Naive thymus-derived CD4-positive, alpha-beta T cell (primary cell): ENCODE measurements at regions not wholly inside any gene's neighbourhood (a gene's known extent, or its start where the extent isn't known, plus 50 kb on each side); places are given as distances from the start of the nearest gene placed in this dataset.

Experiments used
- ATAC-seq: fragments of 150-1000 bp; cut with Tn5 transposase; 2 replicates; pipeline ENCODE4 v1.10.0; 2021; ENCODE audit warnings: mild to moderate bottlenecking, moderate library complexity
- CTCF ChIA-PET: fragments of 350-600 bp; sonication (Branson Sonifier 250); formaldehyde crosslinking; loops from one replicate; lab custom pipeline; 2021; ENCODE audit warnings: antibody characterized with exemption; lab: Charles Lee
- POLR2A ChIA-PET: fragments of 350-600 bp; sonication (Branson Sonifier 250); formaldehyde crosslinking; loops from one replicate; lab custom pipeline; 2021; ENCODE audit warnings: antibody characterized with exemption, inconsistent platforms; lab: Charles Lee
- DNase-seq, 9 donors: peaks; one replicate each; pipeline versions ENCODE4 v3.0.0 to v3.0.0-alpha.2; 2020 to 2022; ENCODE audit warnings: mixed read lengths in 1 of 9
- H3K27ac ChIP-seq: one replicate; pipeline ENCODE4 v1.7.0; 2013; ENCODE audit warnings: mild to moderate bottlenecking, low read depth, low read length, moderate library complexity
- H3K27me3 ChIP-seq, 2 donors: one replicate each; pipeline ENCODE4 v1.7.0; 2013; ENCODE audit warnings: low read length in 2 of 2, mild to moderate bottlenecking in 2 of 2, moderate library complexity in 2 of 2; ENCODE audit not compliant: control insufficient read depth in 2 of 2, insufficient read depth in 2 of 2
- H3K36me3 ChIP-seq, 3 experiments: 1 replicate in 2 of 3; 2 replicates in 1 of 3; pipeline ENCODE4 v1.7.0; 2013; ENCODE audit warnings: low read length in 3 of 3, mild to moderate bottlenecking in 3 of 3, moderate library complexity in 1 of 3; ENCODE audit not compliant: insufficient read depth in 3 of 3, control insufficient read depth in 2 of 3
- H3K4me1 ChIP-seq, 2 donors: one replicate each; pipeline ENCODE4 v1.7.0; 2013; ENCODE audit warnings: low read length in 2 of 2, mild to moderate bottlenecking in 2 of 2, moderate library complexity in 1 of 2; ENCODE audit not compliant: control insufficient read depth in 2 of 2, insufficient read depth in 2 of 2
- H3K4me3 ChIP-seq: 2 replicates; pipeline ENCODE4 v1.7.0; 2013; ENCODE audit warnings: mild to moderate bottlenecking, low read length
- H3K9me3 ChIP-seq, 3 experiments: 1 replicate in 2 of 3; 2 replicates in 1 of 3; pipeline ENCODE4 v1.7.0; 2013; ENCODE audit warnings: low read length in 3 of 3; ENCODE audit not compliant: control insufficient read depth in 2 of 3
- H3K27ac Mint-ChIP-seq, 9 donors: one replicate each; pipeline ENCODE4 v1.8.0; 2020 to 2022; ENCODE audit warnings: mixed read lengths in 9 of 9, mild to moderate bottlenecking in 8 of 9, moderate library complexity in 5 of 9, inconsistent platforms in 2 of 9
- H3K27me3 Mint-ChIP-seq, 5 donors: one replicate each; pipeline ENCODE4 v1.8.0; 2021 to 2022; ENCODE audit warnings: mixed read lengths in 5 of 5, mild to moderate bottlenecking in 1 of 5
- H3K36me3 Mint-ChIP-seq, 5 donors: one replicate each; pipeline ENCODE4 v1.8.0; 2020 to 2022; ENCODE audit warnings: mixed read lengths in 5 of 5, mild to moderate bottlenecking in 3 of 5, inconsistent platforms in 1 of 5
- H3K4me1 Mint-ChIP-seq, 7 donors: one replicate each; pipeline ENCODE4 v1.8.0; 2020 to 2022; ENCODE audit warnings: mixed read lengths in 7 of 7, mild to moderate bottlenecking in 3 of 7, inconsistent platforms in 1 of 7
- H3K4me3 Mint-ChIP-seq, 10 donors: one replicate each; pipeline ENCODE4 v1.8.0; 2020 to 2022; ENCODE audit warnings: mild to moderate bottlenecking in 10 of 10, mixed read lengths in 10 of 10, moderate library complexity in 6 of 10, inconsistent platforms in 2 of 10
- H3K9me3 Mint-ChIP-seq, 11 donors: one replicate each; pipeline ENCODE4 v1.8.0; 2020 to 2022; ENCODE audit warnings: mixed read lengths in 11 of 11, mild to moderate bottlenecking in 4 of 11, inconsistent platforms in 1 of 11, moderate library complexity in 1 of 11
- intact Hi-C, 2 donors: fragments of 100-400 bp; cut with micrococcal nuclease; formaldehyde crosslinking; loops; one replicate each; pipeline ENCODE4 v1.15.1; 2023

GRCh38 chr17:62866471-62866870 lies 58.4 kb upstream of the MARCHF10 start:
- Mint-ChIP-seq H3K4me3 (no peak overlapping the region), H3K4me1 (no peaks in the 10 kb centered on the region), H3K27me3 (peaks cover 8 to 30% (median 17%) of the 10 kb centered on the region in 5 donors), H3K27ac (no peak overlapping the region), H3K9me3 (no peaks in the 10 kb centered on the region), H3K36me3 (no peaks in the 10 kb centered on the region)
- H3K27ac ChIP-seq, result no peak overlapping the region
- no peaks in the 10 kb centered on the region for H3K9me3 ChIP-seq
- intact Hi-C loops, result no loop called here
- no peak overlapping the region for H3K4me3 ChIP-seq
- ChIA-PET POLR2A (no interaction called here), CTCF (interaction anchor here (0.5 to 0.6 kb wide), 2 partner anchors 20 to 767 kb away, joined by 3 read pairs; no protein-coding TSS in a partner anchor)
- H3K4me1 ChIP-seq, result no peaks in the 10 kb centered on the region
- ATAC-seq (no peak), DNase-seq (no peak)
- H3K36me3 ChIP-seq, result no peaks in the 10 kb centered on the region
- H3K27me3 ChIP-seq, result no peaks in the 10 kb centered on the region

DNA sequence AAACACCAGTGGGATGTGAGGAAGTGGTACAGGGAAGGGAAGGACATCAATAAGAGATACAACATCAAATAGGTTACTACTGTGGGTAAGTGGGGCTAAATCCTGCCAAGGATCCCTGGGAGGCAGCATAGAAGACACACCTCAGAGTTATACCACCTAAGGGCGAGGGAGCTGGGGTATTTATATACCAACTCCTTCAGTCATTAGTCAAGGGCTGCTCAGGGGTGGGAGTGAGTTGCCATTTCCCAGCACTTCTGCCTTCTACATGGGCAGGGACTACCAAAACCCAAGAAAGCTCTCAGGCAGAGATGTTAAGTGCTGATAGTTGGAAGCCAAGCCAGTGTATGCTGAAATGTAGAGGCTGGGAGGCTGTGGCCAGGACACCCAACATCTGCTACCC lies 57.5 kb upstream of the MARCHF10 start:
- ChIA-PET POLR2A (no interaction called here), CTCF (no interaction called here)
- Mint-ChIP-seq H3K27ac (no peak overlapping the region), H3K36me3 (no peaks in the 10 kb centered on the region), H3K4me1 (no peaks in the 10 kb centered on the region), H3K4me3 (no peak overlapping the region), H3K27me3 (peaks cover 11 to 30% (median 21%) of the 10 kb centered on the region in 5 donors), H3K9me3 (no peaks in the 10 kb centered on the region)
- Histone ChIP-seq H3K27ac (no peak overlapping the region), H3K4me1 (no peaks in the 10 kb centered on the region), H3K9me3 (no peaks in the 10 kb centered on the region), H3K4me3 (no peak overlapping the region), H3K36me3 (no peaks in the 10 kb centered on the region), H3K27me3 (no peaks in the 10 kb centered on the region)
- intact Hi-C loops, result no loop called here
- DNase-seq, result no peak
- no peak for ATAC-seq

GRCh38 chr17:62862251-62862650 lies 54.1 kb upstream of the MARCHF10 start:
- DNase-seq (no peak), ATAC-seq (no peak)
- intact Hi-C loops, result no loop called here
- no peak overlapping the region for H3K4me3 Mint-ChIP-seq
- no peaks in the 10 kb centered on the region for H3K4me1 Mint-ChIP-seq
- H3K9me3 Mint-ChIP-seq, result no peaks in the 10 kb centered on the region
- no peaks in the 10 kb centered on the region for H3K27me3 ChIP-seq
- peaks cover 8 to 22% (median 15%) of the 10 kb centered on the region in 5 donors for H3K27me3 Mint-ChIP-seq
- CTCF ChIA-PET, result no interaction called here
- H3K36me3 Mint-ChIP-seq, result no peaks in the 10 kb centered on the region
- POLR2A ChIA-PET, result no interaction called here
- H3K4me1 ChIP-seq, result no peaks in the 10 kb centered on the region
- H3K9me3 ChIP-seq, result no peaks in the 10 kb centered on the region
- no peak overlapping the region for H3K4me3 ChIP-seq
- no peak overlapping the region for H3K27ac ChIP-seq
- no peaks in the 10 kb centered on the region for H3K36me3 ChIP-seq
- no peak overlapping the region for H3K27ac Mint-ChIP-seq

DNA sequence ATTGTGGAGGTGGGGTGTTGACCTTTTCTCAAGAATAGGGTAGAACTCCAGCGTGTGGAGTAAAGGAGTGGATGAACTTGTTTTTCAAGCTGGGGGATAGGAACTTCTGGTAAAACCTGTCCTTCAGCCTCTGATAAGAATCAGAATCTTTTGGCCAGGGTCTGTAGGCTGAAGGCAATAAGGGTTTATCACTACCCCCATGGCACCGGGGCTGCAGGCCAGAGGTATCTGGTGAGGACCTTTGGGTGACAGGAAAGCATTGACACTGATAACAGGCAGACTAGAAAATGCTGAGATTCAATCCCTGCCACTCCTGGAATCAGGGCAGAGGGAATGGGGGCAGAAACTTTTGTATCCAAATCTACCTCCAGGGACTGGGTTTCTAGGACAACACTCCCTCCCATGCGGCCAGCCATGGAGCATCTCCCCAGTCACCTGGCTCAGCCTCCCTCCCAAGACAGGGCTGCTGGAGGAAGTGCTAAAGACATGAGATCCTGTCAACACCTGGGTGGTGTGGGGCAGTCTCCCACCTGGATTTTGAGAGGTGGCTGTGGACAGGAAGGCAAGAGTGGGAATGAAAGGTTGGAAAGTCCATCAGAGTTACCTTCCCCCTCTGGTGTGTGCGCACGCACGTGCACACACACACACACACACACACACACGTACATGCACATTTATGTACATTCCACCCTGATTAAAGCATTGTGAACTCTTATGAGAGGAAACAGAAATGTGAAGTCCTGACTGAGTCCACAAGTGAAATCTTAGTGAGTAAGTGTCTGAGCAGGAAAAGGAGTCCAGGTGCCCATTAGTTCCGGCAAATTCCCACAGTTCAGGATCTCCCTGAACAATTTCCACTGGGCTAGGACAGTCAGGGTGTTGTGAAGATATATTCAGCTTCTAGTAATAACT lies 53.1 kb upstream of the MARCHF10 start:
- H3K9me3 ChIP-seq, result no peaks in the 10 kb centered on the region
- no peaks in the 10 kb centered on the region for H3K4me1 Mint-ChIP-seq
- no peaks in the 10 kb centered on the region for H3K9me3 Mint-ChIP-seq
- H3K27ac ChIP-seq, result no peak overlapping the region
- intact Hi-C loops, result no loop called here
- H3K4me1 ChIP-seq, result no peaks in the 10 kb centered on the region
- DNase-seq (no peak), ATAC-seq (no peak)
- H3K36me3 ChIP-seq, result no peaks in the 10 kb centered on the region
- ChIA-PET POLR2A (no interaction called here), CTCF (no interaction called here)
- no peaks in the 10 kb centered on the region for H3K27me3 ChIP-seq
- no peak overlapping the region for H3K4me3 ChIP-seq
- no peak overlapping the region for H3K27ac Mint-ChIP-seq
- H3K27me3 Mint-ChIP-seq, result peaks cover 8 to 14% (median 10%) of the 10 kb centered on the region in 5 donors
- H3K36me3 Mint-ChIP-seq, result no peaks in the 10 kb centered on the region
- H3K4me3 Mint-ChIP-seq, result no peak overlapping the region

- Mint-ChIP-seq H3K4me1 (no peaks in the 10 kb centered on the region), H3K36me3 (no peaks in the 10 kb centered on the region), H3K4me3 (no peak overlapping the region), H3K27me3 (peaks cover 8 to 16% (median 13%) of the 10 kb centered on the region in 5 donors), H3K27ac (no peak overlapping the region), H3K9me3 (no peaks in the 10 kb centered on the region)
- intact Hi-C loops, result no loop called here
- Histone ChIP-seq H3K36me3 (no peaks in the 10 kb centered on the region), H3K9me3 (no peaks in the 10 kb centered on the region), H3K27me3 (no peaks in the 10 kb centered on the region), H3K4me3 (no peak overlapping the region), H3K4me1 (no peaks in the 10 kb centered on the region), H3K27ac (no peak overlapping the region)
- DNase-seq (no peak), ATAC-seq (no peak)
- ChIA-PET POLR2A (no interaction called here), CTCF (no interaction called here)
Measured at GRCh38 chr17:62859146-62859545, 51.0 kb upstream of the MARCHF10 start.
